ENCODE measurements at regions not wholly inside any gene's neighbourhood (a gene's known extent, or its start where the extent isn't known, plus 50 kb on each side); places are given as distances from the start of the nearest gene placed in this dataset.
"Not testable (repeated sequence)": the region's sequence is repeated elsewhere in the genome, so short reads cannot be mapped to it uniquely, and the experiment has no call there.

- Histone ChIP-seq H3K9me3 (ENCODE audit: low read length) (no peaks in the 10 kb centered on the region), H3K27ac (ENCODE audit: low read depth, low read length, poor library complexity, severe bottlenecking) (no peak overlapping the region), H3K4me2 (ENCODE audit: low read length) (no peak overlapping the region), H3K4me3 (ENCODE audit: low read depth, low read length, poor library complexity, severe bottlenecking) (no peak overlapping the region), H3F3A (ENCODE audit: insufficient read depth, low read length) (no peaks in the 10 kb centered on the region), H3K36me3 (ENCODE audit: insufficient read depth, low read length) (no peaks in the 10 kb centered on the region), H3K4me1 (ENCODE audit: insufficient read depth, low read length, severe bottlenecking) (no peaks in the 10 kb centered on the region), H3K79me2 (ENCODE audit: insufficient read depth, low read length) (no peaks in the 10 kb centered on the region), H3K9me2 (ENCODE audit: low read depth, low read length) (no peaks in the 10 kb centered on the region), H2AFZ (ENCODE audit: low read length) (no peak overlapping the region), H4K20me1 (ENCODE audit: insufficient read depth, low read length) (no peaks in the 10 kb centered on the region), H3K9ac (ENCODE audit: low read length) (no peak overlapping the region), H3K27me3 (ENCODE audit: insufficient read depth, low read length) (no peaks in the 10 kb centered on the region)
- no peak for TF ChIP-seq EZH2 (IDR thresholded peaks at IDR 0.05; ENCODE audit: borderline replicate concordance, low read length)
- TF ChIP-seq CTCF (IDR thresholded peaks at IDR 0.05; ENCODE audit: low read length) = no peak
Observed at GRCh38 chrX:45401923-45402322, 201.2 kb upstream of the DIPK2B start.

- H3K79me2 ChIP-seq (ENCODE audit: insufficient read depth, low read length); H3K36me3 ChIP-seq (ENCODE audit: insufficient read depth, low read length); H3K4me3 ChIP-seq (ENCODE audit: low read depth, low read length, poor library complexity, severe bottlenecking); H3F3A ChIP-seq (ENCODE audit: insufficient read depth, low read length); H3K27me3 ChIP-seq (ENCODE audit: insufficient read depth, low read length); H3K4me2 ChIP-seq (ENCODE audit: low read length); H3K4me1 ChIP-seq (ENCODE audit: insufficient read depth, low read length, severe bottlenecking); H4K20me1 ChIP-seq (ENCODE audit: insufficient read depth, low read length); H2AFZ ChIP-seq (ENCODE audit: low read length); H3K9me2 ChIP-seq (ENCODE audit: low read depth, low read length); H3K27ac ChIP-seq (ENCODE audit: low read depth, low read length, poor library complexity, severe bottlenecking); H3K9me3 ChIP-seq (ENCODE audit: low read length); H3K9ac ChIP-seq (ENCODE audit: low read length): not testable (repeated sequence)
Observed at GRCh38 chrX:45400951-45401725, 200.5 kb upstream of the DIPK2B start.

GRCh38 chrX:45400027-45400779 lies 199.5 kb upstream of the DIPK2B start:
- H3K27ac ChIP-seq (ENCODE audit: low read depth, low read length, poor library complexity, severe bottlenecking) = no peak overlapping the region
- no peaks in the 10 kb centered on the region for H3K4me1 ChIP-seq (ENCODE audit: insufficient read depth, low read length, severe bottlenecking)
- no peaks in the 10 kb centered on the region for H3F3A ChIP-seq (ENCODE audit: insufficient read depth, low read length)
- H3K36me3 ChIP-seq (ENCODE audit: insufficient read depth, low read length) = no peaks in the 10 kb centered on the region
- H3K4me2 ChIP-seq (ENCODE audit: low read length) = no peak overlapping the region
- H3K4me3 ChIP-seq (ENCODE audit: low read depth, low read length, poor library complexity, severe bottlenecking) = no peak overlapping the region
- no peak overlapping the region for H3K9ac ChIP-seq (ENCODE audit: low read length)
- no peaks in the 10 kb centered on the region for H4K20me1 ChIP-seq (ENCODE audit: insufficient read depth, low read length)
- H3K9me3 ChIP-seq (ENCODE audit: low read length) = no peaks in the 10 kb centered on the region
- no peaks in the 10 kb centered on the region for H3K9me2 ChIP-seq (ENCODE audit: low read depth, low read length)
- no peaks in the 10 kb centered on the region for H3K79me2 ChIP-seq (ENCODE audit: insufficient read depth, low read length)
- H2AFZ ChIP-seq (ENCODE audit: low read length) = no peak overlapping the region
- H3K27me3 ChIP-seq (ENCODE audit: insufficient read depth, low read length) = no peaks in the 10 kb centered on the region
- TF ChIP-seq EZH2 (IDR thresholded peaks at IDR 0.05; ENCODE audit: borderline replicate concordance, low read length) (no peak), CTCF (IDR thresholded peaks at IDR 0.05; ENCODE audit: low read length) (no peak)

Data from OCI-LY1 (cell line).